GM23338 (cell line): ENCODE measurements at regions not wholly inside any gene's neighbourhood (a gene's known extent, or its start where the extent isn't known, plus 50 kb on each side); places are given as distances from the start of the nearest gene placed in this dataset.
A peak's percentile ranks its signal among the peaks of the same experiment; 100 is the strongest.

Experiments
- ATAC-seq: fragments of 200-7000 bp; cut with Tn5 transposase; 3 replicates; pipeline ENCODE4 v1.9.1; 2020
- DNase-seq: peaks from one replicate; pipeline ENCODE4 v3.0.0-alpha.2; 2015; ENCODE audit warnings: low spot score
- H2AFZ ChIP-seq: fragments of 200-600 bp; sonication (generic); 2 replicates; pipeline ENCODE4 v1.8.0; 2016; ENCODE audit warnings: antibody characterized with exemption, mild to moderate bottlenecking, moderate library complexity
- H3F3A ChIP-seq: fragments of 200-600 bp; sonication (generic); replicated peaks from 2 replicates; pipeline ENCODE4 v1.8.0; 2017; ENCODE audit warnings: antibody characterized with exemption, mixed run types, low read depth
- H3K27ac ChIP-seq: fragments of 200-600 bp; sonication (generic); 2 replicates; pipeline ENCODE4 v1.6.1; 2016; ENCODE audit warnings: low read depth
- H3K27me3 ChIP-seq: fragments of 200-600 bp; sonication (generic); 2 replicates; pipeline ENCODE4 v1.8.0; 2016; ENCODE audit warnings: mild to moderate bottlenecking, mixed run types, moderate library complexity; ENCODE audit not compliant: insufficient read depth
- H3K36me3 ChIP-seq: fragments of 200-600 bp; sonication (generic); 2 replicates; pipeline ENCODE4 v1.8.0; 2016; ENCODE audit warnings: mild to moderate bottlenecking; ENCODE audit not compliant: insufficient read depth
- H3K4me1 ChIP-seq: fragments of 200-600 bp; sonication (generic); 2 replicates; pipeline ENCODE4 v1.8.0; 2016; ENCODE audit warnings: mild to moderate bottlenecking, moderate library complexity; ENCODE audit not compliant: insufficient read depth
- H3K4me2 ChIP-seq: fragments of 200-600 bp; sonication (generic); 2 replicates; pipeline ENCODE4 v1.7.1; 2017; ENCODE audit warnings: mixed run types
- H3K4me3 ChIP-seq: fragments of 200-600 bp; sonication (generic); 2 replicates; pipeline ENCODE4 v1.6.1; 2016; ENCODE audit warnings: mixed run types
- H3K79me2 ChIP-seq: fragments of 200-600 bp; sonication (generic); replicated peaks from 2 replicates; pipeline ENCODE4 v1.8.0; 2017; ENCODE audit warnings: mild to moderate bottlenecking; ENCODE audit not compliant: insufficient read depth
- H3K9me2 ChIP-seq: fragments of 200-600 bp; sonication (generic); 2 replicates; pipeline ENCODE4 v1.8.0; 2017; ENCODE audit not compliant: insufficient read depth
- H4K20me1 ChIP-seq: fragments of 200-600 bp; sonication (generic); replicated peaks from 2 replicates; pipeline ENCODE4 v1.8.0; 2017; ENCODE audit warnings: mild to moderate bottlenecking; ENCODE audit not compliant: insufficient read depth
- H3K27ac Mint-ChIP-seq: 2 replicates; pipeline ENCODE4 v1.8.0; 2020; ENCODE audit warnings: inconsistent platforms, mild to moderate bottlenecking, moderate library complexity, mixed read lengths
- H3K27me3 Mint-ChIP-seq: 3 replicates; pipeline ENCODE4 v1.8.0; 2022; ENCODE audit warnings: low read depth, mild to moderate bottlenecking, moderate library complexity, mixed read lengths, inconsistent platforms; ENCODE audit not compliant: insufficient read depth, poor library complexity
- H3K36me3 Mint-ChIP-seq: 3 replicates; pipeline ENCODE4 v1.8.0; 2021; ENCODE audit warnings: low read depth, mild to moderate bottlenecking, inconsistent platforms, moderate library complexity, mixed read lengths
- H3K4me1 Mint-ChIP-seq: 3 replicates; pipeline ENCODE4 v1.8.0; 2020; ENCODE audit warnings: mild to moderate bottlenecking, inconsistent platforms, mixed read lengths
- H3K4me3 Mint-ChIP-seq: 3 replicates; pipeline ENCODE4 v1.8.0; 2021; ENCODE audit warnings: moderate library complexity, mild to moderate bottlenecking, inconsistent platforms, mixed read lengths
- H3K9me3 Mint-ChIP-seq: 3 replicates; pipeline ENCODE4 v1.8.0; 2020; ENCODE audit warnings: moderate library complexity, mild to moderate bottlenecking, inconsistent platforms, mixed read lengths
- CREB1 ChIP-seq: fragments of 250-450 bp; sonication (Bioruptor Pico); IDR thresholded peaks from 2 replicates; pipeline ENCODE4 v1.5.0; 2020; ENCODE audit warnings: low read depth, mild to moderate bottlenecking, moderate library complexity
- EZH2 ChIP-seq: fragments of 200-600 bp; sonication (generic); IDR thresholded peaks from one replicate; pipeline ENCODE4 v1.8.0; 2017; ENCODE audit warnings: antibody characterized with exemption, mild to moderate bottlenecking, low read depth; ENCODE audit not compliant: unreplicated experiment
- EZH2phosphoT487 ChIP-seq: fragments of 200-600 bp; sonication (generic); IDR thresholded peaks from one replicate; pipeline ENCODE4 v1.8.1; 2018; ENCODE audit warnings: antibody characterized with exemption; ENCODE audit not compliant: unreplicated experiment
- JUNB ChIP-seq: IDR thresholded peaks from one replicate; pipeline ENCODE4 v1.6.1; 2016; ENCODE audit warnings: antibody characterized with exemption; ENCODE audit not compliant: unreplicated experiment
- NANOG ChIP-seq: IDR thresholded peaks from 2 replicates; pipeline ENCODE4 v1.6.1; 2016; ENCODE audit warnings: antibody characterized with exemption, borderline replicate concordance
- POLR2AphosphoS5 ChIP-seq: IDR thresholded peaks from 2 replicates; pipeline ENCODE4 v1.6.1; 2016; ENCODE audit warnings: antibody characterized with exemption, low read depth
- STAT1 ChIP-seq: IDR thresholded peaks from one replicate; pipeline ENCODE4 v1.6.1; 2016; ENCODE audit warnings: antibody characterized with exemption; ENCODE audit not compliant: unreplicated experiment
- ZNF114 ChIP-seq: fragments of 250-450 bp; sonication (Bioruptor Pico); IDR thresholded peaks from 2 replicates; pipeline ENCODE4 v1.5.0; 2020; ENCODE audit warnings: mild to moderate bottlenecking, moderate library complexity
- ZNF331 ChIP-seq: fragments of 250-450 bp; sonication (Bioruptor Pico); IDR thresholded peaks from 2 replicates; pipeline ENCODE4 v1.5.0; 2020; ENCODE audit warnings: low read depth, mild to moderate bottlenecking, moderate library complexity
- TF ChIP-seq, protein P1 (sequence below): IDR thresholded peaks from 2 replicates; pipeline ENCODE4 v1.6.1; 2016; ENCODE audit warnings: antibody characterized with exemption
- TF ChIP-seq, protein P2 (sequence below): IDR thresholded peaks from one replicate; pipeline ENCODE4 v1.6.1; 2018; ENCODE audit warnings: antibody characterized with exemption; ENCODE audit not compliant: unreplicated experiment
- TF ChIP-seq, protein P3 (sequence below): fragments of 250-450 bp; sonication (Bioruptor Pico); IDR thresholded peaks from 2 replicates; pipeline ENCODE4 v1.5.0; 2020; ENCODE audit warnings: mild to moderate bottlenecking, moderate library complexity
- TF ChIP-seq, protein P4 (sequence below), 2 experiments: fragments of 200-600 bp in 1 of 2; sonication (generic) in 1 of 2; conservative IDR thresholded peaks; 2 replicates each; pipeline versions ENCODE4 v1.5.1 to v1.6.1; 2016 to 2017; ENCODE audit warnings: antibody characterized with exemption in 2 of 2, low read depth in 2 of 2, mild to moderate bottlenecking in 2 of 2, moderate library complexity in 1 of 2

DNA sequence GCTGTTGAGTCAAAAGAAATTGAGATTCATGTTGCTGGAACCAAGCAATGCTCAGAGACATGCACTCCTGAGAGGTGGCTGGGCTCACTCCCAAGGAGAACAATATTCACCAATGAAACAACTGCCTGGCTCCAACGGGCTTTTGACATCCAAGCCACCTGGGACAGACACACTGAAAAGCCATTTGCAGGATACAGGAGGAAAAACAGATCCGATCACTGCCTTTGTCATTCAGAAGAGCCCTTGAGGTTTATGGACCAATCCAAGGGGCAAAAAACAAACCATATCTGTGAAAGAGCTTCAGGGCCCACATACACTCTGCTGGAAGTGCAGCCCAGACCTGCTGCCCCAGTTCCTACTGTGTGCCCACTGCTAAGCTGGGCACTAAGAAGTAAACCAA, 277.5 kb downstream of the NUAK1 start:
- no peak overlapping the region for H3K27ac Mint-ChIP-seq
- no peak overlapping the region for H3K4me2 ChIP-seq
- H3K4me1 Mint-ChIP-seq: peaks cover 11% of the 10 kb centered on the region
- no peaks in the 10 kb centered on the region for H3F3A ChIP-seq
- peaks cover 2% of the 10 kb centered on the region for H3K27me3 Mint-ChIP-seq
- TF ChIP-seq ZNF114 (no peak), STAT1 (no peak), NANOG (no peak), CREB1 (CRISPR knock-in tag) (no peak), ZNF331 (CRISPR knock-in tag) (no peak), EZH2phosphoT487 (no peak), EZH2 (no peak), JUNB (no peak), POLR2AphosphoS5 (no peak)
- TF ChIP-seq, protein P1, sequence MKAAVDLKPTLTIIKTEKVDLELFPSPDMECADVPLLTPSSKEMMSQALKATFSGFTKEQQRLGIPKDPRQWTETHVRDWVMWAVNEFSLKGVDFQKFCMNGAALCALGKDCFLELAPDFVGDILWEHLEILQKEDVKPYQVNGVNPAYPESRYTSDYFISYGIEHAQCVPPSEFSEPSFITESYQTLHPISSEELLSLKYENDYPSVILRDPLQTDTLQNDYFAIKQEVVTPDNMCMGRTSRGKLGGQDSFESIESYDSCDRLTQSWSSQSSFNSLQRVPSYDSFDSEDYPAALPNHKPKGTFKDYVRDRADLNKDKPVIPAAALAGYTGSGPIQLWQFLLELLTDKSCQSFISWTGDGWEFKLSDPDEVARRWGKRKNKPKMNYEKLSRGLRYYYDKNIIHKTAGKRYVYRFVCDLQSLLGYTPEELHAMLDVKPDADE: no peak
- TF ChIP-seq, protein P2, sequence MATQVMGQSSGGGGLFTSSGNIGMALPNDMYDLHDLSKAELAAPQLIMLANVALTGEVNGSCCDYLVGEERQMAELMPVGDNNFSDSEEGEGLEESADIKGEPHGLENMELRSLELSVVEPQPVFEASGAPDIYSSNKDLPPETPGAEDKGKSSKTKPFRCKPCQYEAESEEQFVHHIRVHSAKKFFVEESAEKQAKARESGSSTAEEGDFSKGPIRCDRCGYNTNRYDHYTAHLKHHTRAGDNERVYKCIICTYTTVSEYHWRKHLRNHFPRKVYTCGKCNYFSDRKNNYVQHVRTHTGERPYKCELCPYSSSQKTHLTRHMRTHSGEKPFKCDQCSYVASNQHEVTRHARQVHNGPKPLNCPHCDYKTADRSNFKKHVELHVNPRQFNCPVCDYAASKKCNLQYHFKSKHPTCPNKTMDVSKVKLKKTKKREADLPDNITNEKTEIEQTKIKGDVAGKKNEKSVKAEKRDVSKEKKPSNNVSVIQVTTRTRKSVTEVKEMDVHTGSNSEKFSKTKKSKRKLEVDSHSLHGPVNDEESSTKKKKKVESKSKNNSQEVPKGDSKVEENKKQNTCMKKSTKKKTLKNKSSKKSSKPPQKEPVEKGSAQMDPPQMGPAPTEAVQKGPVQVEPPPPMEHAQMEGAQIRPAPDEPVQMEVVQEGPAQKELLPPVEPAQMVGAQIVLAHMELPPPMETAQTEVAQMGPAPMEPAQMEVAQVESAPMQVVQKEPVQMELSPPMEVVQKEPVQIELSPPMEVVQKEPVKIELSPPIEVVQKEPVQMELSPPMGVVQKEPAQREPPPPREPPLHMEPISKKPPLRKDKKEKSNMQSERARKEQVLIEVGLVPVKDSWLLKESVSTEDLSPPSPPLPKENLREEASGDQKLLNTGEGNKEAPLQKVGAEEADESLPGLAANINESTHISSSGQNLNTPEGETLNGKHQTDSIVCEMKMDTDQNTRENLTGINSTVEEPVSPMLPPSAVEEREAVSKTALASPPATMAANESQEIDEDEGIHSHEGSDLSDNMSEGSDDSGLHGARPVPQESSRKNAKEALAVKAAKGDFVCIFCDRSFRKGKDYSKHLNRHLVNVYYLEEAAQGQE: no peak
- TF ChIP-seq, protein P3, sequence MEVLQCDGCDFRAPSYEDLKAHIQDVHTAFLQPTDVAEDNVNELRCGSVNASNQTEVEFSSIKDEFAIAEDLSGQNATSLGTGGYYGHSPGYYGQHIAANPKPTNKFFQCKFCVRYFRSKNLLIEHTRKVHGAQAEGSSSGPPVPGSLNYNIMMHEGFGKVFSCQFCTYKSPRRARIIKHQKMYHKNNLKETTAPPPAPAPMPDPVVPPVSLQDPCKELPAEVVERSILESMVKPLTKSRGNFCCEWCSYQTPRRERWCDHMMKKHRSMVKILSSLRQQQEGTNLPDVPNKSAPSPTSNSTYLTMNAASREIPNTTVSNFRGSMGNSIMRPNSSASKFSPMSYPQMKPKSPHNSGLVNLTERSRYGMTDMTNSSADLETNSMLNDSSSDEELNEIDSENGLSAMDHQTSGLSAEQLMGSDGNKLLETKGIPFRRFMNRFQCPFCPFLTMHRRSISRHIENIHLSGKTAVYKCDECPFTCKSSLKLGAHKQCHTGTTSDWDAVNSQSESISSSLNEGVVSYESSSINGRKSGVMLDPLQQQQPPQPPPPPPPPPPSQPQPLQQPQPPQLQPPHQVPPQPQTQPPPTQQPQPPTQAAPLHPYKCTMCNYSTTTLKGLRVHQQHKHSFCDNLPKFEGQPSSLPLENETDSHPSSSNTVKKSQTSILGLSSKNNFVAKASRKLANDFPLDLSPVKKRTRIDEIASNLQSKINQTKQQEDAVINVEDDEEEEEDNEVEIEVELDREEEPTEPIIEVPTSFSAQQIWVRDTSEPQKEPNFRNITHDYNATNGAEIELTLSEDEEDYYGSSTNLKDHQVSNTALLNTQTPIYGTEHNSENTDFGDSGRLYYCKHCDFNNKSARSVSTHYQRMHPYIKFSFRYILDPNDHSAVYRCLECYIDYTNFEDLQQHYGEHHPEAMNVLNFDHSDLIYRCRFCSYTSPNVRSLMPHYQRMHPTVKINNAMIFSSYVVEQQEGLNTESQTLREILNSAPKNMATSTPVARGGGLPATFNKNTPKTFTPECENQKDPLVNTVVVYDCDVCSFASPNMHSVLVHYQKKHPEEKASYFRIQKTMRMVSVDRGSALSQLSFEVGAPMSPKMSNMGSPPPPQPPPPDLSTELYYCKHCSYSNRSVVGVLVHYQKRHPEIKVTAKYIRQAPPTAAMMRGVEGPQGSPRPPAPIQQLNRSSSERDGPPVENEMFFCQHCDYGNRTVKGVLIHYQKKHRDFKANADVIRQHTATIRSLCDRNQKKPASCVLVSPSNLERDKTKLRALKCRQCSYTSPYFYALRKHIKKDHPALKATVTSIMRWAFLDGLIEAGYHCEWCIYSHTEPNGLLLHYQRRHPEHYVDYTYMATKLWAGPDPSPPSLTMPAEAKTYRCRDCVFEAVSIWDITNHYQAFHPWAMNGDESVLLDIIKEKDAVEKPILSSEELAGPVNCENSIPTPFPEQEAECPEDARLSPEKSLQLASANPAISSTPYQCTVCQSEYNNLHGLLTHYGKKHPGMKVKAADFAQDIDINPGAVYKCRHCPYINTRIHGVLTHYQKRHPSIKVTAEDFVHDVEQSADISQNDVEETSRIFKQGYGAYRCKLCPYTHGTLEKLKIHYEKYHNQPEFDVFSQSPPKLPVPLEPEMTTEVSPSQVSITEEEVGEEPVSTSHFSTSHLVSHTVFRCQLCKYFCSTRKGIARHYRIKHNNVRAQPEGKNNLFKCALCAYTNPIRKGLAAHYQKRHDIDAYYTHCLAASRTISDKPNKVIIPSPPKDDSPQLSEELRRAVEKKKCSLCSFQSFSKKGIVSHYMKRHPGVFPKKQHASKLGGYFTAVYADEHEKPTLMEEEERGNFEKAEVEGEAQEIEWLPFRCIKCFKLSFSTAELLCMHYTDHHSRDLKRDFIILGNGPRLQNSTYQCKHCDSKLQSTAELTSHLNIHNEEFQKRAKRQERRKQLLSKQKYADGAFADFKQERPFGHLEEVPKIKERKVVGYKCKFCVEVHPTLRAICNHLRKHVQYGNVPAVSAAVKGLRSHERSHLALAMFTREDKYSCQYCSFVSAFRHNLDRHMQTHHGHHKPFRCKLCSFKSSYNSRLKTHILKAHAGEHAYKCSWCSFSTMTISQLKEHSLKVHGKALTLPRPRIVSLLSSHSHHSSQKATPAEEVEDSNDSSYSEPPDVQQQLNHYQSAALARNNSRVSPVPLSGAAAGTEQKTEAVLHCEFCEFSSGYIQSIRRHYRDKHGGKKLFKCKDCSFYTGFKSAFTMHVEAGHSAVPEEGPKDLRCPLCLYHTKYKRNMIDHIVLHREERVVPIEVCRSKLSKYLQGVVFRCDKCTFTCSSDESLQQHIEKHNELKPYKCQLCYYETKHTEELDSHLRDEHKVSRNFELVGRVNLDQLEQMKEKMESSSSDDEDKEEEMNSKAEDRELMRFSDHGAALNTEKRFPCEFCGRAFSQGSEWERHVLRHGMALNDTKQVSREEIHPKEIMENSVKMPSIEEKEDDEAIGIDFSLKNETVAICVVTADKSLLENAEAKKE (CRISPR knock-in tag): no peak
- TF ChIP-seq, protein P4, sequence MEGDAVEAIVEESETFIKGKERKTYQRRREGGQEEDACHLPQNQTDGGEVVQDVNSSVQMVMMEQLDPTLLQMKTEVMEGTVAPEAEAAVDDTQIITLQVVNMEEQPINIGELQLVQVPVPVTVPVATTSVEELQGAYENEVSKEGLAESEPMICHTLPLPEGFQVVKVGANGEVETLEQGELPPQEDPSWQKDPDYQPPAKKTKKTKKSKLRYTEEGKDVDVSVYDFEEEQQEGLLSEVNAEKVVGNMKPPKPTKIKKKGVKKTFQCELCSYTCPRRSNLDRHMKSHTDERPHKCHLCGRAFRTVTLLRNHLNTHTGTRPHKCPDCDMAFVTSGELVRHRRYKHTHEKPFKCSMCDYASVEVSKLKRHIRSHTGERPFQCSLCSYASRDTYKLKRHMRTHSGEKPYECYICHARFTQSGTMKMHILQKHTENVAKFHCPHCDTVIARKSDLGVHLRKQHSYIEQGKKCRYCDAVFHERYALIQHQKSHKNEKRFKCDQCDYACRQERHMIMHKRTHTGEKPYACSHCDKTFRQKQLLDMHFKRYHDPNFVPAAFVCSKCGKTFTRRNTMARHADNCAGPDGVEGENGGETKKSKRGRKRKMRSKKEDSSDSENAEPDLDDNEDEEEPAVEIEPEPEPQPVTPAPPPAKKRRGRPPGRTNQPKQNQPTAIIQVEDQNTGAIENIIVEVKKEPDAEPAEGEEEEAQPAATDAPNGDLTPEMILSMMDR (conservative IDR thresholded peaks at IDR 0.05; ENCODE audit: low read depth in 2 of 2): no peak
- no peaks in the 10 kb centered on the region for H3K36me3 ChIP-seq
- no peak overlapping the region for H3K4me3 Mint-ChIP-seq
- H2AFZ ChIP-seq: peak overlapping the region; percentile 72; the same call in 1 of the 2 replicates
- no peaks in the 10 kb centered on the region; the same call in 2 of the 3 replicates for H3K9me3 Mint-ChIP-seq
- no peaks in the 10 kb centered on the region; the same call in 1 of the 2 replicates for H3K4me1 ChIP-seq
- DNase-seq (no peak), ATAC-seq (peak; percentile 32; the same call in 2 of the 3 replicates)
- H3K27me3 ChIP-seq: no peaks in the 10 kb centered on the region
- no peaks in the 10 kb centered on the region for H4K20me1 ChIP-seq
- H3K4me3 ChIP-seq: no peak overlapping the region
- H3K27ac ChIP-seq: no peak overlapping the region
- peaks cover 25% of the 10 kb centered on the region for H3K9me2 ChIP-seq
- H3K36me3 Mint-ChIP-seq: no peaks in the 10 kb centered on the region
- no peaks in the 10 kb centered on the region for H3K79me2 ChIP-seq
